ENCODE measurements at regions not wholly inside any gene's neighbourhood (a gene's known extent, or its start where the extent isn't known, plus 50 kb on each side); places are given as distances from the start of the nearest gene placed in this dataset.

DNA sequence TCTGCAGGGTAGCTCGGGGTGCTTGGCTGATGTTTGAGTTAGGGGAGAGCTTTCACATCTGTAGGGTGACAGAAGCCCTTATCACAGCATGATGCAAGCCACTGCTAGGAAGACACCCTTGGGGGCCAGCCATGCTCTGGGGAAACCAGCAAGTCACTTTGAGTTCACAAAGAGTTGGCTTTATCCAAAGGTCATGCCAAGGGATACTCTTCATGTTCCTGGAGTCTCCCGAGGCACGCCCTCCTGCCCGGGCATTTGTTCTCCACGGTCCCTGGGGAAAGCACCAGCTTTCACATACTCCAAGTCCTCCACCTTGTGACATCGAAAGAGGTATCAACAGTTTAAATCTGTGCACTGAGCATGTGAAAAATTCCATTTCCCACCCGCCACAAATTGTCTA lies 227.7 kb downstream of the VAPA start:
- H3K4me3 Mint-ChIP-seq = no peak overlapping the region
- no peak for DNase-seq
- no peak overlapping the region for H2BK12ac ChIP-seq (ENCODE audit: insufficient read length, low read depth, low read length)

More for the DNA sequence above, 227.7 kb downstream of the VAPA start:
- Histone ChIP-seq H3K79me1 (ENCODE audit: insufficient read depth, low read depth, low read length, poor library complexity, severe bottlenecking) (no peaks in the 10 kb centered on the region), H3K23me2 (ENCODE audit: insufficient read length, low read depth, low read length, poor library complexity, severe bottlenecking) (no peaks in the 10 kb centered on the region), H3K27ac (ENCODE audit: insufficient read length, low read depth, low read length) (no peak overlapping the region), H3T11ph (ENCODE audit: low read length) (no peak overlapping the region), H3K27me3 (ENCODE audit: insufficient read depth, low read length) (no peaks in the 10 kb centered on the region), H4K20me1 (ENCODE audit: control insufficient read depth, insufficient read depth, insufficient read length) (no peaks in the 10 kb centered on the region), H2BK20ac (ENCODE audit: low read depth, low read length, poor library complexity, severe bottlenecking) (no peak overlapping the region), H3K9me3 (ENCODE audit: control insufficient read depth, low read depth, low read length) (no peaks in the 10 kb centered on the region), H2BK15ac (ENCODE audit: low read depth, low read length) (no peak overlapping the region), H3K4ac (ENCODE audit: low read depth, low read length) (no peak overlapping the region), H2BK5ac (ENCODE audit: insufficient read length, low read length) (no peak overlapping the region), H3K56ac (ENCODE audit: insufficient read length, low read depth, low read length) (no peak overlapping the region), H3K9ac (ENCODE audit: extremely low read depth, insufficient read length, low read length) (no peak overlapping the region), H3K18ac (ENCODE audit: insufficient read length, low read depth, low read length) (no peak overlapping the region), H2AFZ (ENCODE audit: low read length) (no peak overlapping the region), H4K5ac (ENCODE audit: insufficient read length, low read depth, low read length) (no peak overlapping the region), H3K79me2 (ENCODE audit: insufficient read depth, low read length) (no peaks in the 10 kb centered on the region), H3K4me2 (ENCODE audit: insufficient read depth, insufficient read length, low read length) (no peak overlapping the region), H4K91ac (ENCODE audit: insufficient read length, low read depth, low read length) (no peak overlapping the region), H2BK120ac (ENCODE audit: low read depth, low read length, poor library complexity, severe bottlenecking) (no peak overlapping the region), H2AK5ac (ENCODE audit: insufficient read length, low read length) (no peak overlapping the region), H3K23ac (ENCODE audit: insufficient read length, low read depth, low read length) (no peak overlapping the region), H3K4me1 (ENCODE audit: insufficient read depth, low read length) (peaks cover 5% of the 10 kb centered on the region; the same call in 1 of the 2 replicates), H4K8ac (replicated peaks; ENCODE audit: insufficient read length, low read depth, low read length) (no peak overlapping the region), H3K14ac (ENCODE audit: insufficient read depth, low read length) (no peak overlapping the region)
- no CpG with 5 or more reads among the region's 7 CpGs for WGBS (ENCODE audit: extremely low coverage, insufficient read length, low lambda C conversion rate)
- TF ChIP-seq, protein P1, sequence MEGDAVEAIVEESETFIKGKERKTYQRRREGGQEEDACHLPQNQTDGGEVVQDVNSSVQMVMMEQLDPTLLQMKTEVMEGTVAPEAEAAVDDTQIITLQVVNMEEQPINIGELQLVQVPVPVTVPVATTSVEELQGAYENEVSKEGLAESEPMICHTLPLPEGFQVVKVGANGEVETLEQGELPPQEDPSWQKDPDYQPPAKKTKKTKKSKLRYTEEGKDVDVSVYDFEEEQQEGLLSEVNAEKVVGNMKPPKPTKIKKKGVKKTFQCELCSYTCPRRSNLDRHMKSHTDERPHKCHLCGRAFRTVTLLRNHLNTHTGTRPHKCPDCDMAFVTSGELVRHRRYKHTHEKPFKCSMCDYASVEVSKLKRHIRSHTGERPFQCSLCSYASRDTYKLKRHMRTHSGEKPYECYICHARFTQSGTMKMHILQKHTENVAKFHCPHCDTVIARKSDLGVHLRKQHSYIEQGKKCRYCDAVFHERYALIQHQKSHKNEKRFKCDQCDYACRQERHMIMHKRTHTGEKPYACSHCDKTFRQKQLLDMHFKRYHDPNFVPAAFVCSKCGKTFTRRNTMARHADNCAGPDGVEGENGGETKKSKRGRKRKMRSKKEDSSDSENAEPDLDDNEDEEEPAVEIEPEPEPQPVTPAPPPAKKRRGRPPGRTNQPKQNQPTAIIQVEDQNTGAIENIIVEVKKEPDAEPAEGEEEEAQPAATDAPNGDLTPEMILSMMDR (conservative IDR thresholded peaks at IDR 0.05) = no peak
- peaks cover 0 to 3% of the 10 kb centered on the region in 2 experiments; a peak in 1 of 5 replicates for H3K9me3 Mint-ChIP-seq
- no peaks in the 10 kb centered on the region; a peak in 1 of 7 replicates for H3K36me3 Mint-ChIP-seq (ENCODE audit: insufficient read depth in 1 of 3, low read depth in 3 of 3)
- peak overlapping the region in 1 of 3 experiments; percentile 42; a peak in 1 of 7 replicates for H3K27ac Mint-ChIP-seq
- H3K27me3 Mint-ChIP-seq (ENCODE audit: low read depth) = peaks cover 2% of the 10 kb centered on the region; the same call in 1 of the 2 replicates
- H3K4me1 Mint-ChIP-seq = peaks cover 40 to 43% of the 10 kb centered on the region in 2 experiments

Data from H9 (cell line).